ENCODE measurements at regions not wholly inside any gene's neighbourhood (a gene's known extent, or its start where the extent isn't known, plus 50 kb on each side); places are given as distances from the start of the nearest gene placed in this dataset.
"Not testable (repeated sequence)": the region's sequence is repeated elsewhere in the genome, so short reads cannot be mapped to it uniquely, and the experiment has no call there.

DNA sequence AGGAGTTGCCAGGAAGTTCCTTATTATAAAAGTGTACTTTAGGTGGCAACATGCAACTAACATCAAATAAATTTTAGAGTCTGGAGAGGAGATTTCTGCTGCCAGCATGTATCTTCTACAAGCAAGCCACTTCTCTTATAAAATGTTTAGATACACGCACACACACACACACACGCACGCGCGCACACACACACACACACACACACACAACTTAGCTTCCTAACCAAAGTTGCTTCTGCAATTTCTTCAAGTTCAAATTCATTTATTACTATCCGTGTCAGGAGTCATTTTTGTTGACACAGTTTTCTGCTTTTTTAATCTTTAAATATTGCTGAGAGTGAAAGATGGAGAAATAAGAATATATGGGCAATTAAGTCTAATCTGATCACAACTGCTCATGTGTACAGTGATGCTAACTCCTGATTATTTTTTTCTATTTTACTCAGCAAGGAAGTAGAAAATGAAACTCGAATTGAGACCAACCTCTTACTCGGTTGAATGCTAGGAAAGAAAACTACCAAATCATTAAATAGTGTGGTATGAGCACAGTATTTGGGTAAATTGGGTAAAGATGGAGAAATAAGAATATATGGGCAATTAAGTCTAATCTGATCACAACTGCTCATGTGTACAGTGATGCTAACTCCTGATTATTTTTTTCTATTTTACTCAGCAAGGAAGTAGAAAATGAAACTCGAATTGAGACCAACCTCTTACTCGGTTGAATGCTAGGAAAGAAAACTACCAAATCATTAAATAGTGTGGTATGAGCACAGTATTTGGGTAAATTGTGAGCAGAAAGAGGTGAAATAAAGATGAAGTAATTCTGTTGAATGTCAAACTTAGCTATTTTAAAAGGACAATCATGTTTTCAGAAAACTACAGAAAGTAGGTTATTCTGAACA lies 554.1 kb upstream of the MBL2 start:
- not testable (repeated sequence) for TF ChIP-seq CTCF, POLR2A, EP300 (IDR thresholded peaks at IDR 0.05)
